Ammon's horn (tissue), 1 donor: ENCODE measurements at regions not wholly inside any gene's neighbourhood (a gene's known extent, or its start where the extent isn't known, plus 50 kb on each side); places are given as distances from the start of the nearest gene placed in this dataset.

ENCODE experiments used
- DNase-seq: peaks from one replicate; pipeline ENCODE4 v3.0.0-alpha.2; 2016; ENCODE audit warnings: low spot score

DNA sequence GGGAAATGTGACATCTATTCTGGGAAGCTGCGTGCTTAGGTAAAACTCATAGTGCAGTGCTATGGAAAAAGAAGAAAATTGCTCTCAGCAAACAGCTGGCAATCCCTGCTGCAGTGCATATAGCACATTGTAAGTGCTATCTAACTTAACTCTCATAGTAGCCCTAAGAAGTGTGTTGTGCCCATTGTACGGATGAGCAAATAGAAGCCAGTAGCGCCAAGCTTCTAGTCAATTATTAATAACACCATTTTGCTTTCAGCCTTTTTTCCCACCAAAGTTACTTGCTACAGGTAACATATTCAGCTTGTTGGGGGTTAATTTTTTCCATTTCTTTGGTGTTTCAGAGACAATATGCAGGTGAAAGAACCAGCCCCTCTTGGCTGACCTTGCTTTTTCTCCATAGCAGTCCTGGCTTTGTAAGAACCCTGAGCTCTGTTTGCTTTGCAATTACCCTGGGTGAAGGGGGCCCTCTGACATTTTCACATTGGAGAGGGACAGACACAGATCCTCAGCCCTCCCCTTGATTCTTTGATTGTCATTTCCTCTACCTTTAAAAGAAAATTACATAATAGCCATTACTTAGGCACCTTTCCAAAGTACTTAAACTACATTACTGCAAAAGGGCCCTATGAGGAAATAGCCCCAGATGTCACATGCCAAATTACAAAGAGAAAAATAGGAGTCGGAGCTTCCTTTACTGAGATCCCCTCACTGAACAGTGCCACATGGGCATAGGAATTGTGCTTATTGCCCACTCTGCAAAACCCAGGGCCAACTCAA is 576.2 kb upstream of the TBX3 start:
- DNase-seq, result no peak

DNA sequence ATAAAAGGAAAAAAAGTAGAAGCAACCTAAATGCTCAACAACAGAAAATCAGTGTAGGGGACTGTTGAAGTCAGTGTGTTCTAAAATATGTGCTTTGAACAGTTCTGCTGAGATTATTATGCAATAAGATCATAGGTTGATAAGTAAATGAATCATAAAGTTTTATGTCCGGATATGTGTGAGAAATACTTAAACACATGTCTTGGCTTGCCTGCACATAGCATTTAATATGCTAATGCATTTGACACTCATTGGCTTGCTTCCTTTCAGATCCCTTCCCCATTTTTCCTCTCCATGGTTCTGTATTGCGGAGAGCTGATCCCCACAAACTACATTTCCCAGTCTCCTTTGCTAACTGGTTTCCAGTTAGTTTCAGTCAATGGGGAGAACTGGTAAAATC is 573.8 kb upstream of the TBX3 start:
- no peak for DNase-seq

DNA sequence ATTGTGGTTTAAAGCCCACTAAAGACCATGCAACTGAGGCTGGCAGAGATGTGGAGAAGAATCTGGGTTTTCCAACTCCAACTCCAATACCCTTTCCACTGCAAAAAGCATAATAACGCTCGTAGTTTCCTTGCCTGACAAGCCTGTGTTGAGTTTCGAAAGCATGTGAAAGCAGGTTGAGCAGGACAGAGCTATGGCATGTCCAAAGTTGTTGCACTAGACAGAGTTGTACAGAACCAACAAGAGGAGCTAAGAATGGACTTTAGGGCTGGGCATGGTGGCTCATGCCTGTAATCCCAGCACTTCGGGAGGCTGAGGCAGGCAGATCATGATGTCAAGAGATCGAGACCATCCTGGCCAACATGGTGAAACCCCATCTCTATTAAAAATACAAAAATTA is 572.0 kb upstream of the TBX3 start:
- no peak for DNase-seq

DNA sequence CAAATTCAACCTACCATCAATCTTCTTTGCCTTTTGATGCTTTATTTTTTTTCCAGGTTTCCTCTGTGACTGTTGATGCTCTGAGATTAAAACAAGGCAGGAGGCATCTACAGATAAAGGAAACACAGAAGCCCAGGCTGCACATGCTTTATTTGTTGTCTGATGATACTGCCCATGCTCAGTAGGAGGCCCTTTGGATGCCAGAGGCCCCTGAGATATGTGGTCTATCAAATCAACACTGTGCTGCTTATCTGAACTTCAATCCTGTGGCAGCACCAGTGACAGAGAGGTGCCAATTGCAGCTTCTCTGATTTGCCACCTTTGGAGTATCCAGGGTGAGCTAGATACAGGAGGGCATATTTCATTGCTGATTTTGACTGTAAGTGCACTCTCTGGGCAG is 571.3 kb upstream of the TBX3 start:
- no peak for DNase-seq

DNA sequence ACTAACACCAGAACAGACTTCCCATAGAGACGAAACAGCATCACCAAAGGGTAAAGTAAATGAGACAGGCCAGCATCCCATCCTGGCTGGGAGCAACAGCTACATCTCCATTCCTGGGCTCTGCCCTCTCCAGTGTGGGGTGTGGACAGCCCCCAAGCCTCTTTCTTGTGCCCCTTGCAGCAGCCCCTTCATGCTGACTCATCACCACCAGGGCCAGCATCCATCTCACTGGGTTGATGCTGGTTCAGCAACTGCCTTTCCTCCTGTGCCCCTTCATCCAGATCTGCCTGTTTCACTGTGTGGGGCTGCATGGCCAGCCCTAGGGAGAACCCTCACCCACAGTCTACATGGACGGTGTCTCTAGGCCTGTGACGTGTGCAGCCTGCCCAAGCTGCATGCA is 569.1 kb upstream of the TBX3 start:
- DNase-seq, result no peak

DNA sequence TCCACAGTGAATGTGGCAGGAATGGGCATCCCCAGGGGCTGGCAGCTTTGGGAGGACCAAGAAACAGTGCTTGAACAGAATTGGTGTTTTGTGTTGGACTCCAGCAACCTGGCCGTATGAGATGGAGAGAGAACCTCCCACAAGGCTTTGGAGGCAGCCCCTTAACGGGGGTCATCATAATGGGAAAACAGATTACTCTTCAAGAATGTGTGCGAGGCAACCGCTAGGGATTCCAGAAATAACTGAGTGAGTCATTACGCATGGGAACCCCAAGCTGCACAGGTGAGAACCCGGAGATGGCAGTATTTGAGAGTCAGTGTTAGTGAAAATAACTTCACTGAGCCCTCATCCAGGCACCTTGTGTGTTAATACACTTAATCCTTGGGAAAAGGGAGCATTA is 567.8 kb upstream of the TBX3 start:
- no peak for DNase-seq

DNA sequence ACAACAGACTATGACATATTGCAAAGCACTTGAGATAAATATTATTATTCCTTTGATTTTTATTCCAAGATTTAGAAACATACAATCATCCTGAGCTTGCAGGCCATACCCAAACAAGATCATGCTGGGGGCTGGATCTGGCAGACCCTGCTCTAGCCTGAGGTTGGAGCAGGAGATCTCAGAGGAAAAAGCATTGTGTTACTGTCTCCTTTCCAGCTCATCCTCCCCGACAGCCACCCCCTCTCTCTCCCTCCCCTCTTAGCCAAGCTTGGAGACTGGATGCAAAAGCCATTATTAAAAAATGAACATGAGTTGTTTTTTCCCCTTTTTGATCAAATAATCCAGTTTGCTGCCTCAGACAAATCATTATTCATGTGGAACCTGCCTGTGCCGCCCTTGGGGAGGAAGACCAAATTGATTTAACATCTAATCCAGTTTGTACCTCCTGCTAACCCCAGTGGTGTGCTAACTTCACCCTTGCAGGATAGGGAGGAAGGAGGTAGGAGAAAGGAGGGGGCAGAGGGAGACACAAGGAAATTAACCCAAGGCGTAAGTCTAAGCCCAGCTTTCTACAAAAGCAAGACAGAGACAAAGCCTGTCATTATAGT is 565.8 kb upstream of the TBX3 start:
- DNase-seq, result no peak

DNA sequence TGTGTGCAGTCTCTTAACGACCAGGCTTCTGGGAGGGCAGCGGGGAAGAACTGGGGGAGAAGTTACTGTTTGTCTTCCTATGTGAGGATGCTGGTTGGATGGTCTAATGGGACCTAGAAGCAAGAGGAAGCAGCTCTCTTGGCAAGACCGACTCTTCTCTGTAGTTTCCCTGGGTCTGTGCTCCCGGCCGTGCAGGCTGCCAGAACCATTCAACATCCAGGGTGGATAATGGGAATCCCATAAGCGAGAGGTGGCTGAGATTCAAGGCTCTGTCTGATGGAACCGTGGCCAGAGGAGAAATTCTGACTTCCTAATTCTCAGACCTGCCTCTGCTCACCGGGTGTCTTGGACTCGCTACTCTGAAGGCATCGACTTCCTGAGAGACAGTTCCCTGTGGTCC is 561.0 kb upstream of the TBX3 start:
- DNase-seq, result no peak

DNA sequence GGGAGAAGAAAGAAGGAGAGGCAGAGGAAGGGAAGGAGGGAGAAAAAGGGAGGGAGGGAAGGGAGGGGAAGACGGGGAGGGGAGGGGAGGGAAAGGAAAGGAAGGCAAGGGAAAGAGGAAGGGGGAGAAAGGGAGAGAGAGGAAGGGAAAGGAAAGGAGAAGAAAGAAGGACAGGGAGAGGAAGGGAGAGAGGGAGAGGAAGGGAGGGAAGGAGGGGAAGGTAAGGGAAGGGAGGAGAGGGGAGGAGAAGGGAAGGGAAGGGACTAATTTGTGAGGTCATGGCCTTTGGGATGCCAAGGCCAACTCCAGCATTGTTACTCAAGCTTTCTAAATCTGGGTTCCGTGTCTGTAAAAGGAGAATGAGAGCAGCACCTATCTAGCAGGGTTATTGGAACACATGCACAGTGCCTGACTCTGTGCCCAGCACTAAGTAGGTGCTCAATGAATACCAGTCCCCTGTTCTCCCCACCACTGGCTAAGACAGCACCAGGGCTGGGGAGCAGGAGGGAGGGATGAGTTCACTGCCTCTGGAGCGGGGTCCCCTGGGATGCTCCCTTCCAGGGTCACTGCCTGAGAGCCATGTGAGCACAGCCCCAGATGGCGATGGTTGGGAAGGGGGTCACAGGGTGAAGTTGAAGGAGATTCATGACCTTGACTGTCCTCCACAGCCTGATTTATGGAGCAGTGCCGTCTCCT is 560.1 kb upstream of the TBX3 start:
- DNase-seq, result no peak

DNA sequence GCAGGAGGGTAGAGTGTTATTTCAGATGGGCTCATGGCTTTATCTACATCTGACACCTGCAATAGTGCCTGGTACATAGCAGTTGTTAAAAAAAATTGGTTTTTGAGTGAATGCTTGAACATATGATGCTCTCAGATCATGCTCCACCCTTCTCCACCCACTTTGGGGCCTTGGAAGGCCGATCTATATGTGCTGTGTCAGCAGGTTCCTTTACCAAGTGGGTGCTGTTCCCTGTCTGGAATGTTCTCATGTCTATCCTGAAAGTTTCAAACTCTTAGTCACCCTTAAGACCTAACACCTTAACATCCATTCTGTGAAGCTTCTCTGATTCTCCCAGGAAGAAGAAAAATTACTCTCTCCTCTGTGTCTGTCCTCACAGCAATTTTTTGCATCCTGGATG is 556.3 kb upstream of the TBX3 start:
- DNase-seq, result no peak

DNA sequence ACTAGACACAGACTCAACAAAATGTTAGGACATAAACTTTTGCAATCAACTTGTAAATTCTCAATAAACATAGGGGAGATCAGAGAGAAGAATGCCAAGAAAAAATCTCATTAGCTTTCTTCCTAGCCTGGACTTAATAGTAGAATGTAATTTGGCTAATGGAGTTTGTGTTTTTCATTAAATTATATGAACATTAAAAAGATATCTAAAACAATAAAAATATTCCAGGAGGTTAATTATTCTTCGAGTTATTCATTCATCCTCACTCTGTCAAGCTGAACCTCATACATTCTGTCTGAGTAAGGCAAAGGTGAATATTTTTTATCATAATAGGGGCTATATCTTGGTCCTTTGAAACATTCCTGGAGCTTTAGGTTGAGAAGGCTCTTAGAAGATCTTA is 551.9 kb upstream of the TBX3 start:
- no peak for DNase-seq

DNA sequence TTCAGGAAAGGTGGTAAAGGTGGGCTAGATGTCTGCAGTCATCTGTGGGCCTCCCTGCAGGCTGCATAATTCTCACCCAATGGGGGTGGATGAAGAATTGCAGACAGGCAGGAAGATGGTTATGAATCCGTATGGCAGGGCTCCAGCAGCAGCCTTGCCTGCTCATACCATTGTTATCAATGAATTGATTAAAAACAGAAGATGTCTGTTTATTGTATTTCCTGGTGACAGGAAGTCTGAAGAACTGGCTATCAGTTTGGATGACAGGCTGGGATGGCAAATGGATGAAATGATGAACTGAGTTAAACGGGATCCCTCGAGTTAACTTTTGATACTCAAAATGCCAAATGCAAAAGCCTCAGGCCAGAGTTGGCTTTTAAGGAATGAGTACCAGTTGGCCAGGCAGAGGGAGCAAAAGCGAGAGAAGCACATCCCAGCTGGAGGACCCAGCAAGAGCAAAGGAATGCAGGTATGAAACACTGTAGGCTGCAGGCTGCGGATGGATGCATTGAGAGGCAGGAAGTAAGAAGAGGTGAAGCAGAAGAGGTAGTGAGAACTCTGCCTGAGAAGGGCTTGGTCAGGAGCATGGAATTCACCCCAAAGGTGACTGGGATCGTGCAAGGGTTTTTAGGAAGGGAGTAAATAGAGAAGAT is 550.0 kb upstream of the TBX3 start:
- no peak for DNase-seq

DNA sequence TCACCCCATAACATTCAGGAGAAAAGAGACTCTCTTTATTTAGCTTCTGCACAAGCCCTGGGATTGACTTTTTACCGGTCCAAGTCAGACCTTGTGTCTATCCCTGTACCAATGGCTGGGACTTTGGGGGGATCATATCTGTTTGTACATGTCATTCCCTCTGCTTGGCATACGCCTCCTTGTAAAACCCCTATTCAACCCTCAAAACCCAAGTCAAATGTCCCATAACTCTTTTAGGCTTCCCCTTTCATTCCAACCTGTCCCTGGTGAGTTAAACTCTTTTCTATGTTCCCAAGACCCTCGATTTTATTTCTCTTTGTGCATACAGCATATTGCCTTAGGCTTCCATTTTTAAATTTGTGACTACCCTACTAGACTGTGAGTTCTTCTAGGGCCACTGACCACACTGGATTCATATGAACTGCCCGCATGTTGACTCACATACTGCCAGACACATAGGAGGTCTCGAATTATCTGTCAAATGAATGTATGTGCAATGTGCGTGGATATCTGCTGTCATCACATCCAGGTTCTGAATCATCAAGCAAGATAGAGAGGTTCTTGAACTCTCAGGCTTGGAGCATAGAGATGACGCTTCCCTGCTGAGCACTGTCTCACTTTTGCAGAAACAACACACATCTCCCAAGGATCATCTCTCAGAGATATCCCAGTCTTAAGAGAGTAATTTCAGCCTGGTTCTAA is 548.6 kb upstream of the TBX3 start:
- DNase-seq, result no peak

DNA sequence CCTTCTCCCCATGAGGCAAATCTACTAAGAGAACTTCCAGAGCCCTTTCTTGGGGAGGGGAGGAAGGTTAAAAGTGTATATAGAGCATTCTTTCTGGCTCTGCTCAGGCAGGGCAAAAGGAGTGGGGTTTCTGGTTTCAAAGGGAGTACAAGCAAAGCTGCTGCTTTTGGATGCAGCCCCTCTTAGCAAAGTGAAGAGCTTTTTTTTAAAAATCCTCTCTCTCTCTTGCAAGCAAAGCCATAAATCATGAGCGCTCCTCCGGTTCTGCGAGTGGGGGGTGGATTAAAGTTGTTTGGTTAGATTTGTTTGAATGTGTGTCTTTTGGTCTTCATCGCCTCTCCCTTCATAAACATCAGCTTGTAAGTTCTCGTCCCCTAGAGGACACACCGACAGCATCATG is 546.6 kb upstream of the TBX3 start:
- DNase-seq, result no peak

DNA sequence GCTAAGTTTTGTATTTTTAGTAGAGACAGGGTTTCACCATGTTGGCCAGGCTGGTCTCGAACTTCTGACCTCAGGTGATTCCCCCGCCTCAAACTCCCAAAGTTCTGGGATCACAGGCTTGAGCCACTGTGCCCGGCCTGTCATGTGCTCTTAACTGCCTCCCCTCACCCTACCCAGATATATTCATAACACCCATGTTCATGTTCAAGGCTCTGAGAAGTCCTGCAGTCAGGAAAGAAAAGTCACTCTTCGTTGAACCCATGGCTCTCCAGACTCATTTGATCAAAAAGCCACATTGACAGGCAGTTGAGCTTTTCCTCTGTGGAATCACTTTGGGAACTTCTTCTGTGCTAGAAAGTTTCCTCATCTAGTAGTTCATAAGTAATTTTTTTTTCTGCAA is 545.5 kb upstream of the TBX3 start:
- no peak for DNase-seq

DNA sequence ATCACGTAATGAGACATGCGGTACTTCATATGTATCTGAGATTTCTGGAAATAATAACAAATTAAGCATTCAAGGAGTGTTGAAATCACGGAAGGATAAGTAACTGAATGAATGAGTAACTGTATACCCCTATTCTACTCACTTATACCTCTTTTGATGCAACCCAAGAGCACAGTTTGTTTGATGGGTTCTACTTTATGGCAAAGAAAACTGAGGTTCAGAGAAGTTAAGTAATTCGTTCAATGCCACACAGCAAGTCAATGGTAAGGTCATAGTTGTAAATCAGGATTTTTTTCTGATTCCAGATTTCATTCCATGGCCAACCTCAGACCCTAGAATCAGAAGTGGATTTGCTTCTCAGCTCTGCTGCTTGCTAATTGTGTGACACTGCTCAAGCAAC is 544.5 kb upstream of the TBX3 start:
- no peak for DNase-seq

DNA sequence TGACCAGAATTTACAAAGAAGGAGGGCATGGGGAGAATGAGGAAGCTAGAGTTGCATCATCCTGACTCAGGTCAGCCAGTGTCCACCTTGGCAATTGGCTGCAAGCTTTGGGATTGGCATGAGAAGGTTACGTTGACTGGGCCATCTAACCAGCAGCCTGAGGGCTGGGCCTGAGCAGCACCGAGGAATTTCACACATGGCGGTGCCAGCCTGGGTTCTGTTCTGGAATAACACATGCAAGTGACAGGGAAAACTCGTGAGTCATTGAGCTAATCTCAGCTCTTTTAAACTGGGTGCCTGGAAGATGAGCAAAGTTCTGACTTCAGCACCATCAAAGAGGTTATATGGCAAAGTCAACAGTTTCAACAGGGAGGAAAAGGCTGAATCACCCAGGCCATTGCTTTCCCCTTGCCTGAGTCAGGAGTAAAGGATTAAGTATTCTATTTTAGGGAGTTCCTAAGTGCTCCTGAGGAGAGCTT is 543.2 kb upstream of the TBX3 start:
- no peak for DNase-seq

DNA sequence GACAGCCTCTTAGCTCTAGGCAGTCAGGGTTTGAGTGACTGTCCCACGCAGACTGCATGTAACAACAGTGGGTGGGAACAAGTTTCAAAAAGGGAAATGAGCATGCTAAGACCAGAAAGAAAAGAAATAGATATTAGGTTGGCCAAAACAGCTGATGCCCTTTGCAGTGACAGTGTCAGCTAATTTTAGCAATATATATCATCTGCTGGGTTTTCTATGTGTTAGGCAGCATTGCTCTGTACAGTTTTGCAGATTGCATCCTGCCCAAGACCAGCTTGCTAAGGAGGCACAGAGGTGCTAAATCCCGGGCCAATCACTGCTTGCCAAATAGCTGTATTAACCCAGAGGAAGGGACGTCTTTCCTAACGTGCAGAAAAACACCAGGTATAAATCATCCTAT is 541.9 kb upstream of the TBX3 start:
- DNase-seq, result no peak

DNA sequence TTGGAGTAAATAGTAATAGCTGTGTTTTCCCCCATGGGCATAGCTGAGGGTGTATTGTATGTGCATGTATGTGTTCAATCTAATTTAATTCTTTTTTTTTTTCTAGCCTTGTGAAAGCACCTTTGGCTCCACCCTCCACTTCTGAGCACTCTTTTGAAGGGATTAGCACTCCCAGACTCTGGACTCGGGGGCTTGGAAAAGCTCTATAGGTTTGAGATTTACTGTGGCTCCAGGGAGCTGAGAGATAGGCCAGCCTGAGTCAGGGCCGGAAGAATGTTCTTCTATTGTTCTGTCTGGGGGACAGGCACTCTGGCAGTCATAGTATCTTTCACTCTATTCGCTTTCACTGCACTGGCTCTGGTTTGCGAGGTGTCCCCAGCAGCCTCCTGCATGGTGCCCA is 540.0 kb upstream of the TBX3 start:
- DNase-seq, result no peak

DNA sequence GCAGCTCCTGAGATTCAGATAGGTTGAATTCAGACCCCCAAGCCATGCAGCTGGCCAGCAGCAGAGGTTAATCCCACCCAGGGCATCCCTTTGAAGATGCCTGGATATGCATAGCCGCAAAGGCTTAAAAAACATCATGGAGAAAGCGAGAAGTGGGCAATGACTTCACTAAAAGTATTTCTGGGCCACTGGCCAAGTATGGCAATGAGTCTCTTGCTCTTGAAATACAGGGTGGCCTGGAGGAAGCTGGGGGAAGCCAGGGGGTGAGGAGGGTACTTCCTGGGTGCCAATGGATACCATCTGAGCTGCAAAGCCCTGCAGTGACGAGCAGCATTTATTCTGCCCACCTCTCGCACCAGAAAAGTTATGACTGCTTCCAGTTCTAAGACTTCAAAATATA is 539.3 kb upstream of the TBX3 start:
- no peak for DNase-seq

DNA sequence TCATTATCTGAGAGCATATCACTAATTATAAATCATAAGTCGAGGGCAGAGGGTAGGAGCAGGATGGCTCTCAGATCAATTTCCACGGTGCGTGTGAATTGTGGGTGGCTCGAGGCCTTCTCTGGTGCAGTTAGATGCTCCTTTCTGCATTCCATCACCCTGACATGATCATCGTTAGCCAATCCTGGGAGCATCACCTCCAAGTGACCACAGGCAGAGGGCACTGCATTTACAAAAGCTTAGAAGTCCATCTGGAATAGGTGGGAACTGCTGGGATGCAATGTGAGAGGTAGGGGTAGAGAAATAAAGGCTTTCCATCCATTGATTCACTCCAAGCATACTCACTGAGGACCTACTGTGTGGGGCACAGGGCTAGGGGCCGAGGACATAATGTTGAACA is 538.2 kb upstream of the TBX3 start:
- DNase-seq, result no peak

DNA sequence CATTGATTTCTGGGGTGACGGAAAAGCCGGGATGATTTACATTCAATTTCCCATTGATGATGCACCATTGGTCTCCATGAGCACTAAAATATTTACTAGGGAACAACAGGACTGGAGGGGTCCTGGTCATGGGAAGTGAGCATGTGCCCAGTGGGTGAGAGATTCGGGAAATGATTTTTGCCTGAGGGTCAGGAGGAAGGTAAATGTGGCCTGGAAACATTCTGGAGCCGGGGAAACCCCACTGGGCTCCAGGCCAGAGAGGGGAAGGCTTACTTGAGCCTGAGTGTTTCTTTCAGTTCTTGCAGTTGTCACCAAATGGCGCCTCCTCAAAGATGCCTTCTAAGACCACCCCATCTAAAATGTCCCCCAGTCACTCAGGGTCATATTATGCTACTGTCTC is 532.3 kb upstream of the TBX3 start:
- DNase-seq, result no peak
